ENCODE measurements at regions not wholly inside any gene's neighbourhood (a gene's known extent, or its start where the extent isn't known, plus 50 kb on each side); places are given as distances from the start of the nearest gene placed in this dataset.

- no peaks in the 10 kb centered on the region for H3K4me1 ChIP-seq (replicated peaks in 1 of 4; ENCODE audit: control insufficient read depth in 3 of 4, insufficient read depth in 4 of 4, low read length in 3 of 4)
- TF ChIP-seq TBP (IDR thresholded peaks at IDR 0.05; ENCODE audit: low read depth, low read length) (no peak), CREB1 (IDR thresholded peaks at IDR 0.05) (no peak), HDAC6 (IDR thresholded peaks at IDR 0.05; ENCODE audit: low read depth, low read length) (no peak), GABPA (IDR thresholded peaks at IDR 0.05; ENCODE audit: borderline replicate concordance, insufficient read depth, low read length) (no peak), FOSL1 (IDR thresholded peaks at IDR 0.05; ENCODE audit: insufficient read depth, low read depth, low read length) (no peak), POLR2A (IDR thresholded peaks at IDR 0.05; ENCODE audit: control extremely low read depth in 1 of 2, low read depth in 2 of 2, low read length in 2 of 2) (no peak), POLR2AphosphoS5 (IDR thresholded peaks at IDR 0.05; ENCODE audit: low read depth, low read length) (no peak), MAX (IDR thresholded peaks at IDR 0.05) (no peak), EGR1 (IDR thresholded peaks at IDR 0.05; ENCODE audit: borderline replicate concordance, low read depth, low read length) (no peak), KDM1A (IDR thresholded peaks at IDR 0.05; ENCODE audit: borderline replicate concordance, low read length) (no peak), SRF (IDR thresholded peaks at IDR 0.05; ENCODE audit: low read depth, low read length) (no peak), SIRT6 (IDR thresholded peaks at IDR 0.05; ENCODE audit: low read length) (no peak), KDM5A (IDR thresholded peaks at IDR 0.05; ENCODE audit: low read length) (no peak), GTF2F1 (IDR thresholded peaks at IDR 0.05; ENCODE audit: borderline replicate concordance, low read depth, low read length) (no peak), USF2 (IDR thresholded peaks at IDR 0.05; ENCODE audit: low read length) (no peak), PHF8 (conservative IDR thresholded peaks at IDR 0.05; ENCODE audit: low read depth, low read length) (no peak)
Observed at GRCh38 chrX:30388325-30388724, 79.1 kb upstream of the NR0B1 start.

More at GRCh38 chrX:30388325-30388724, 79.1 kb upstream of the NR0B1 start:
- no peak overlapping the region for H2AK5ac ChIP-seq (ENCODE audit: low read depth, low read length)
- H3K4me3 ChIP-seq (ENCODE audit: extremely low read depth in 1 of 4, insufficient read depth in 2 of 4, low read depth in 3 of 4, low read length in 4 of 4): no peak overlapping the region
- FAIRE-seq (no peak), DNase-seq (ENCODE audit: low read depth in 1 of 2, low spot score in 2 of 2) (no peak)
- H3K23ac ChIP-seq (ENCODE audit: insufficient read length): no peak overlapping the region
- H3K36me3 ChIP-seq (ENCODE audit: control insufficient read depth in 2 of 4, insufficient read depth in 4 of 4, low read length in 3 of 4): no peaks in the 10 kb centered on the region
- no peak overlapping the region for H2BK20ac ChIP-seq (ENCODE audit: low read length)
- no peak overlapping the region for H4K91ac ChIP-seq (replicated peaks; ENCODE audit: insufficient read length, low read length)
- no peaks in the 10 kb centered on the region for H3K9me3 ChIP-seq (ENCODE audit: insufficient read depth in 2 of 2, low read depth in 1 of 2, low read length in 1 of 2)
- no peaks in the 10 kb centered on the region for H3K79me1 ChIP-seq (ENCODE audit: low read depth, low read length)
- no peak overlapping the region for H2BK12ac ChIP-seq (ENCODE audit: low read depth, low read length)
- ChIA-PET CTCF (ENCODE audit: partially characterized antibody) (no interaction called here), POLR2A (ENCODE audit: partially characterized antibody) (no interaction called here)
- no peak overlapping the region for H2BK120ac ChIP-seq (replicated peaks; ENCODE audit: low read depth, low read length)
- no peak overlapping the region for H3K9ac ChIP-seq (replicated peaks in 1 of 4; ENCODE audit: extremely low read depth in 1 of 4, low read depth in 3 of 4, low read length in 3 of 4)
- H3K27me3 ChIP-seq (replicated peaks in 1 of 4; ENCODE audit: control insufficient read depth in 3 of 4, extremely low read depth in 1 of 4, insufficient read depth in 3 of 4, low read length in 3 of 4): no peaks in the 10 kb centered on the region
- H3K4ac ChIP-seq (replicated peaks; ENCODE audit: insufficient read length, low read depth, low read length): no peak overlapping the region
- H4K5ac ChIP-seq (ENCODE audit: insufficient read length, low read depth, low read length): no peak overlapping the region
- no peak overlapping the region for H2BK5ac ChIP-seq (ENCODE audit: low read depth, low read length)
- no peak overlapping the region for H3K14ac ChIP-seq (ENCODE audit: insufficient read length)
- no peak overlapping the region for H3K56ac ChIP-seq (replicated peaks; ENCODE audit: insufficient read length, low read depth, low read length)
- no peaks in the 10 kb centered on the region for H3K23me2 ChIP-seq (ENCODE audit: low read depth, low read length)
- H4K8ac ChIP-seq (ENCODE audit: extremely low read depth, insufficient read depth, low read length): no peak overlapping the region
- no peak overlapping the region for H2BK15ac ChIP-seq (ENCODE audit: low read length)
- H3K18ac ChIP-seq (ENCODE audit: extremely low read depth, low read length): no peak overlapping the region
- no peaks in the 10 kb centered on the region for H4K20me1 ChIP-seq (replicated peaks in 1 of 2; ENCODE audit: control insufficient read depth in 1 of 2, insufficient read depth in 2 of 2, low read length in 2 of 2)
- H3K79me2 ChIP-seq (ENCODE audit: control insufficient read depth in 1 of 2, insufficient read depth in 2 of 2, low read length in 2 of 2): no peaks in the 10 kb centered on the region
- H2AFZ ChIP-seq (ENCODE audit: low read length): no peak overlapping the region
- H3K4me2 ChIP-seq (ENCODE audit: insufficient read depth in 1 of 2, low read depth in 2 of 2, low read length in 2 of 2): no peak overlapping the region
- no peak overlapping the region for H3K27ac ChIP-seq (ENCODE audit: low read depth, low read length)
- 97% methylated on average over 2 of the region's 3 CpGs; no CpG with 5 or more reads in 1 of the 2 experiments for WGBS, 2 experiments (ENCODE audit: extremely low coverage in 1 of 2, insufficient coverage in 1 of 2, insufficient read length in 1 of 2, insufficient replicate concordance in 2 of 2, low coverage in 1 of 2, low lambda C conversion rate in 2 of 2, missing lambda C conversion rate in 1 of 2)
